GM12801 (cell line): ENCODE measurements at regions not wholly inside any gene's neighbourhood (a gene's known extent, or its start where the extent isn't known, plus 50 kb on each side); places are given as distances from the start of the nearest gene placed in this dataset.

Experiments used
- CTCF ChIP-seq: IDR thresholded peaks from one replicate; pipeline ENCODE4 v1.5.1; 2011; ENCODE audit warnings: control low read depth; ENCODE audit not compliant: insufficient read length; ENCODE audit errors: extremely low read depth

GRCh38 chr1:55839221-55839620, 624.1 kb upstream of the USP24 start:
- TF ChIP-seq CTCF: no peak

GRCh38 chr1:55836086-55836485, 620.9 kb upstream of the USP24 start:
- TF ChIP-seq CTCF: no peak

GRCh38 chr1:55833529-55834091, 618.4 kb upstream of the USP24 start:
- no peak for TF ChIP-seq CTCF

- no peak for TF ChIP-seq CTCF
These were observed 616.6 kb upstream of the USP24 start for GRCh38 chr1:55831759-55832158.

GRCh38 chr1:55828044-55828443, 612.9 kb upstream of the USP24 start:
- TF ChIP-seq CTCF: no peak

- TF ChIP-seq CTCF: no peak
These were observed 612.2 kb upstream of the USP24 start for GRCh38 chr1:55827350-55827749.

GRCh38 chr1:55826381-55827080, 611.4 kb upstream of the USP24 start:
- no peak for TF ChIP-seq CTCF

GRCh38 chr1:55825461-55825860, 610.3 kb upstream of the USP24 start:
- no peak for TF ChIP-seq CTCF
